MV-4-11 (cell line): ENCODE measurements at regions not wholly inside any gene's neighbourhood (a gene's known extent, or its start where the extent isn't known, plus 50 kb on each side); places are given as distances from the start of the nearest gene placed in this dataset.
"Not testable (repeated sequence)": the region's sequence is repeated elsewhere in the genome, so short reads cannot be mapped to it uniquely, and the experiment has no call there.

Experiments
- DNase-seq: peaks from one replicate; lab custom pipeline; 2025; lab: John Stamatoyannopoulos, UW

- peak; percentile 66 for DNase-seq
Observed at GRCh38 chr17:14732211-14732610, 431.3 kb downstream of the HS3ST3B1 start.

GRCh38 chr17:14731591-14731990, 430.7 kb downstream of the HS3ST3B1 start:
- no peak for DNase-seq

GRCh38 chr17:14730821-14731220, 429.9 kb downstream of the HS3ST3B1 start:
- DNase-seq, result no peak

- DNase-seq, result no peak
Observed at GRCh38 chr17:14725729-14726128, 424.8 kb downstream of the HS3ST3B1 start.

GRCh38 chr17:14724770-14725169, 423.9 kb downstream of the HS3ST3B1 start:
- DNase-seq, result no peak

GRCh38 chr17:14723349-14723748, 422.5 kb downstream of the HS3ST3B1 start:
- not testable (repeated sequence) for DNase-seq

GRCh38 chr17:14719942-14720341, 419.1 kb downstream of the HS3ST3B1 start:
- DNase-seq, result no peak

GRCh38 chr17:14717859-14718258, 417.0 kb downstream of the HS3ST3B1 start:
- DNase-seq, result no peak

- no peak for DNase-seq
Observed at GRCh38 chr17:14715561-14715960, 414.7 kb downstream of the HS3ST3B1 start.

GRCh38 chr17:14712611-14713021, 411.7 kb downstream of the HS3ST3B1 start:
- DNase-seq, result peak; percentile 85

GRCh38 chr17:14704121-14704520, 403.2 kb downstream of the HS3ST3B1 start:
- DNase-seq, result no peak

- no peak for DNase-seq
Observed at GRCh38 chr17:14701886-14702285, 401.0 kb downstream of the HS3ST3B1 start.

- no peak for DNase-seq
Observed at GRCh38 chr17:14699574-14700185, 398.8 kb downstream of the HS3ST3B1 start.

GRCh38 chr17:14693382-14693781, 392.5 kb downstream of the HS3ST3B1 start:
- peak; percentile 93 for DNase-seq

- DNase-seq, result no peak
Observed at GRCh38 chr17:14690704-14691103, 389.8 kb downstream of the HS3ST3B1 start.

GRCh38 chr17:14688134-14688533, 387.3 kb downstream of the HS3ST3B1 start:
- DNase-seq, result peak; percentile 24

GRCh38 chr17:14672830-14673229, 371.9 kb downstream of the HS3ST3B1 start:
- peak; percentile 96 for DNase-seq

GRCh38 chr17:14670861-14671260, 370.0 kb downstream of the HS3ST3B1 start:
- DNase-seq, result no peak

GRCh38 chr17:14664511-14664910, 363.6 kb downstream of the HS3ST3B1 start:
- DNase-seq, result peak; percentile 4

- DNase-seq, result no peak
Observed at GRCh38 chr17:14641117-14641516, 340.2 kb downstream of the HS3ST3B1 start.

GRCh38 chr17:14637260-14637659, 336.4 kb downstream of the HS3ST3B1 start:
- DNase-seq, result no peak

- DNase-seq, result no peak
Observed at GRCh38 chr17:14630621-14631020, 329.7 kb downstream of the HS3ST3B1 start.

GRCh38 chr17:14630046-14630445, 329.2 kb downstream of the HS3ST3B1 start:
- no peak for DNase-seq

- DNase-seq, result no peak
Observed at GRCh38 chr17:14622615-14623101, 321.8 kb downstream of the HS3ST3B1 start.
